Activated CD4-positive, alpha-beta T cell treated with anti-CD3 and anti-CD28 coated beads, Interleukin-2, amount 10 ng/mL, durations not matched to agents 7 days and 5 days (primary cell): ENCODE measurements at regions not wholly inside any gene's neighbourhood (a gene's known extent, or its start where the extent isn't known, plus 50 kb on each side); places are given as distances from the start of the nearest gene placed in this dataset.

ENCODE experiments used
- CTCF ChIA-PET: fragments of 350-600 bp; sonication (Branson Sonifier 250); formaldehyde crosslinking; loops from one replicate; lab custom pipeline; 2021; ENCODE audit warnings: antibody characterized with exemption; lab: Charles Lee
- POLR2A ChIA-PET: fragments of 350-600 bp; sonication (Branson Sonifier 250); formaldehyde crosslinking; loops from one replicate; lab custom pipeline; 2021; ENCODE audit warnings: antibody characterized with exemption; lab: Charles Lee
- DNase-seq: peaks from one replicate; pipeline ENCODE4 v3.0.0-alpha.2; 2020
- H3K27ac Mint-ChIP-seq: one replicate; pipeline ENCODE4 v1.8.0; 2021; ENCODE audit warnings: mild to moderate bottlenecking, moderate library complexity, mixed read lengths
- H3K27me3 Mint-ChIP-seq: one replicate; pipeline ENCODE4 v1.8.0; 2021; ENCODE audit warnings: mixed read lengths
- H3K36me3 Mint-ChIP-seq: one replicate; pipeline ENCODE4 v1.8.0; 2021; ENCODE audit warnings: low read depth, mixed read lengths
- H3K4me1 Mint-ChIP-seq: one replicate; pipeline ENCODE4 v1.8.0; 2021; ENCODE audit warnings: mixed read lengths
- H3K4me3 Mint-ChIP-seq: one replicate; pipeline ENCODE4 v1.8.0; 2021; ENCODE audit warnings: mild to moderate bottlenecking, moderate library complexity, mixed read lengths
- H3K9me3 Mint-ChIP-seq: one replicate; pipeline ENCODE4 v1.8.0; 2021; ENCODE audit warnings: mixed read lengths

DNA sequence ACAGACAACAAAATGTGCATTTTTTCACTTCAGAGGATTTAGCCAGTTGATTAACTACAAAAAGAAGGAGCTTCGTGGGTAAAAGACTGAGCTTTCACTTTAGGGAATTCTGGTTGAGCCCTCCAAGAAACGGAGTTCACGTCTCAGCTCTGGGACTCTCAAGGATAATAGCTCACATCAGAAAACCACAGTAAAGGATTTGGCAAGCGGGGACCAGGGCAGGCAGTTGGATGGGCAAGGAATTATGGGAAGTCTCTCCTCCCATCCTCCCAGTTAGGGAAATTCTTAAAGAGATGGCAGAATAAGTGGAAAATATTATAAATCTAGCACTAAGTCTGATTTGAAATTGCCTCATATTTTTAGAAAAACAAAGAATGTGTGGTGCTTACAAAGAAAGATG, 188.3 kb upstream of the EOMES start:
- Mint-ChIP-seq H3K4me1 (peaks cover 2% of the 10 kb centered on the region), H3K27me3 (no peaks in the 10 kb centered on the region), H3K36me3 (no peaks in the 10 kb centered on the region), H3K9me3 (no peaks in the 10 kb centered on the region), H3K4me3 (no peak overlapping the region), H3K27ac (no peak overlapping the region)
- ChIA-PET CTCF (interaction anchor here (2.6 kb wide), 1 partner anchor 16 kb away, joined by 5 read pairs; no protein-coding TSS in a partner anchor), POLR2A (no interaction called here)
- DNase-seq: no peak

DNA sequence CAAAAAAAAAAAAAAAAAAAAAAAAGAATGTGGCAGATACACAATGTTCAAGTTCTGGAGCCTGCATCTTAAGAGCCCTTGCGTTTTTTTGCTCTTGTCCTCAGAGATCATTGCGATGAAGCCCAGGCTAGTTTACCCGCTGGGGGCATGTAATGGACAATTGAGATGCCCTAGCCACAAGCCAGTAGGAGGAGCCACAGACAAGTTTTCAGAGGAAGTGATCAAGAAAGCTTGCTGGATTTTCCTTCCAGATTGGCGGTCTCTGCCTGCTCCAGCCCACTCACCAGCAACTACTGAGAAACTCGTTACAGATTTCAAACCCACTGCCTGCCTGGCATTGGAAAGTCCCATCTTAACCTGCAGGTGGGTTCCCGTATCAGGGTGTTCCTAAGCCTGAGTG, 192.1 kb upstream of the EOMES start:
- no peak overlapping the region for H3K4me3 Mint-ChIP-seq

DNA sequence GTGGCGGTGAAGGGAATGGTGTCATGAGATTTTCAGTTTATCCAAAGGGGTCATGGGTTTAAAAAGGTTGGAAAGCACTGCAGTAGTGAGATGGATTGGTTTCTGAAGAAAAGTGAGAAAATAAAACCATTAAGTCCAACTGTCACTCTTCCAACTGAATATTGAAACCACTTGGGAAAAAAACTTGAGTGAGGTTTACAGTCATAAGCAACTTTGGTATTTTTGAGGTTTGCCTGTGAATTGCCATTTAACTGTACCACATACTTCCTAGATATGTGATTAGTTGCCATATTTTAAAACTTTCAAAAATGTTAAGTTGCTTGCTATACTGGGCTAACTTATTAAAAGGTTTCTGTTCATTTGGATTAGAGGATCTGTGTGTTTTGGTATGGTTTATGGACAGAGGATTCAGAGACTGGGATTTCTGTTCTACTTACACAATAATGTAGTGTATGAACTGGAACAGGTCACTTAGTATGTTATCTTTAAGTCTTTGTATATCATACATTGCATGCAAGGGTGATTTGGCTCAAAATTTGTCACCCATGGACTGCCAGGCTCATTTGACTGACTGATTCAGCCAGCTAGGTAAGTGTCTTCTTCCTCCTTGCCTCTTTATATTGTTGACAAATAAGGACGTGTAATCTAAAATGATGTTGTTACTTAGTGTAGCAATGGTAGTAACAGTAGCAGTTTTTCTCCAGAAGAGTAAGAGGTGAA, 201.4 kb upstream of the EOMES start:
- H3K9me3 Mint-ChIP-seq: peaks cover 2% of the 10 kb centered on the region
- H3K4me1 Mint-ChIP-seq: peaks cover 11% of the 10 kb centered on the region
- H3K27me3 Mint-ChIP-seq: no peaks in the 10 kb centered on the region
- POLR2A ChIA-PET: no interaction called here
- no peak for DNase-seq
- no peak overlapping the region for H3K4me3 Mint-ChIP-seq
- CTCF ChIA-PET: no interaction called here
- H3K27ac Mint-ChIP-seq: no peak overlapping the region
- peaks cover 3% of the 10 kb centered on the region for H3K36me3 Mint-ChIP-seq

More for the DNA sequence above, 192.1 kb upstream of the EOMES start:
- ChIA-PET POLR2A (no interaction called here), CTCF (interaction anchor here (0.7 kb wide), 2 partner anchors 9 to 202 kb away, joined by 3 read pairs; no protein-coding TSS in a partner anchor)
- H3K27ac Mint-ChIP-seq: no peak overlapping the region
- no peaks in the 10 kb centered on the region for H3K9me3 Mint-ChIP-seq
- H3K36me3 Mint-ChIP-seq: no peaks in the 10 kb centered on the region
- no peak for DNase-seq
- no peaks in the 10 kb centered on the region for H3K27me3 Mint-ChIP-seq
- no peaks in the 10 kb centered on the region for H3K4me1 Mint-ChIP-seq

DNA sequence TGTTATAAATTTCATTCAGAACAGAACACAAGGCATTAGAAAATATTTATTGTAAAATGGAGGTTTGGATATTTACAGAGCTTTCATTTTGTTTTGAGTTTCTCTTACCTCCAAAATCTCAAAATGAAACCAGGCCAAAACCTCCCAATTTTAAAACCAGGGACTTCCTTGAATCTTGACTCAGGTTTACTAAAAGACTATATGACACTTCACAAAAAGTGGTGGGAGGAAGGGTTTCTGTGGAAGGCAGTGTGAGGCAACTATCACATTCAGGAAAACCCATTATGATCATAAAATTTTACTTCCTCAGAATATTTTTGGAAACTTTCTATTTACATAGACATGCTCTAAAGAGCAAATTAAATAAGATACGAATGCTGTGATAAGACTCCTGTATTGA, 205.8 kb upstream of the EOMES start:
- peaks cover 3% of the 10 kb centered on the region for H3K36me3 Mint-ChIP-seq
- no peak for DNase-seq
- H3K27me3 Mint-ChIP-seq: no peaks in the 10 kb centered on the region
- peaks cover 4% of the 10 kb centered on the region for H3K9me3 Mint-ChIP-seq
- ChIA-PET POLR2A (no interaction called here), CTCF (interaction anchor here (1.0 kb wide), 1 partner anchor 313 kb away, joined by 3 read pairs; no protein-coding TSS in a partner anchor)
- H3K4me1 Mint-ChIP-seq: peaks cover 15% of the 10 kb centered on the region
- H3K27ac Mint-ChIP-seq: no peak overlapping the region
- H3K4me3 Mint-ChIP-seq: no peak overlapping the region

DNA sequence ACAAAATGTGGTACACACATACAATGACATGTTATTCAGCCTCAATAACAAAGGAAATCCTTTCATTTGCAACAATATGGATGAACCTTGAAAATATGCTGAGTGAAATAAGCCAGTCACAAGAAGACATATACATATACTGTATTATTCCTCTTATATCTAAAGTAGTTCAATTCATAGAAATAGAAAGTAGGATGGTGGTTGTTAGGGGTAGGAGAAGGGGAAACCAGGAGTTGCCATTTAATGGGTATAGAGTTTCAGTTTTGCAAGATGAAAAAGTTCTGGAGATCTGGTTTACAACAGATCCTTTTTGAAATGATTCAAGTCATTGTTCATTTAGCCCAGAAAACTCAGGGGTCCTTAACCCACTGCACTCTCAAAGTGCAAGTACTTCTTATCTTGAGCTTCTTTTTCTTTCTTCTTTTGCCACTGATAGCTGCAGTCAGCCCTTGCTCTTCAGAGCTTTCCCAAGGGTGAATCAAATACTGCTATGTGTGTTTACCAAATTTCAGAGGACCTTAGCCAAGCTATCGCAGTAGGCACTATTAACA, 208.0 kb upstream of the EOMES start:
- Mint-ChIP-seq H3K27me3 (no peaks in the 10 kb centered on the region), H3K36me3 (peaks cover 3% of the 10 kb centered on the region), H3K4me3 (no peak overlapping the region), H3K9me3 (peaks cover 6% of the 10 kb centered on the region), H3K27ac (no peak overlapping the region), H3K4me1 (peaks cover 12% of the 10 kb centered on the region)
- ChIA-PET POLR2A (no interaction called here), CTCF (no interaction called here)
- no peak for DNase-seq

DNA sequence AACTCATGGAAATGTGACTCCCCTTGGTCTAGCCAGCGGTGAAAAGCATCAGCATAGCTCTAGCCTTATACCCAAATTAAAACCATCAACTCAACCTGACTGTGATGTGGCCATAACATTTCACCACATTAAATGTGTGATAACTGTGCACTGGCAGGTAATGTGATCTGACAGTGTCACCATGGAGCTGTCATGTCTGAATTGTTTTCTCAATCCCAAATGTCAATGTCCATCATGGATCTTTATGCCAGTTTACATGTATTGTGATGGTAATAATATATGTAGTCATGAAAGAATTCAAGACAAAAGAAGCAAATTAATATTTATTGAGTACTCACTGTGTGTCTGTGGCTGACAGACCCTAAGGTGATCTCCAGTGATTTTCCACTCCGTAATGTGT, 213.4 kb upstream of the EOMES start:
- POLR2A ChIA-PET: no interaction called here
- H3K36me3 Mint-ChIP-seq: no peaks in the 10 kb centered on the region
- no peak for DNase-seq
- H3K27ac Mint-ChIP-seq: no peak overlapping the region
- no peak overlapping the region for H3K4me3 Mint-ChIP-seq
- H3K27me3 Mint-ChIP-seq: no peaks in the 10 kb centered on the region
- peaks cover 2% of the 10 kb centered on the region for H3K4me1 Mint-ChIP-seq
- CTCF ChIA-PET: no interaction called here
- H3K9me3 Mint-ChIP-seq: peaks cover 6% of the 10 kb centered on the region

DNA sequence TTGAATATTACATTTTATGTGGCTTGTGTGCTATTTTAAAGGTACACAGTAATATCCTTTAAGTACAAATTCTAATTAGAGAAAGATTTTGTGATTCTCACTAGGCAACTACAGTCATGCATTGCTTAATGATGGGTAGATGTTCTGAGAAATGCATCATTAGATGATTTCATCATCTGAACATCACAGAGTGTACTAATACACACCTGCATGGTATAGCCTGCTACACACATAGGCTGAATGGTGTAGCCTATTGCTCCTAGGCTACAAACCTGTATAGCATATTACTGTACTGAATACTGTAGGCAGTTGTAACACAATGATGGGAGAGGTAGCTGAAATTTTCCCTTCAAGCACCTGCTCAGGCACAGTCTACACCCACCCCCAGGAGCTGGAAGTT, 217.4 kb upstream of the EOMES start:
- Mint-ChIP-seq H3K4me1 (peaks cover 2% of the 10 kb centered on the region), H3K36me3 (no peaks in the 10 kb centered on the region), H3K27me3 (no peaks in the 10 kb centered on the region), H3K4me3 (no peak overlapping the region), H3K9me3 (peaks cover 2% of the 10 kb centered on the region), H3K27ac (no peak overlapping the region)
- no peak for DNase-seq
- POLR2A ChIA-PET: no interaction called here
- CTCF ChIA-PET: no interaction called here

DNA sequence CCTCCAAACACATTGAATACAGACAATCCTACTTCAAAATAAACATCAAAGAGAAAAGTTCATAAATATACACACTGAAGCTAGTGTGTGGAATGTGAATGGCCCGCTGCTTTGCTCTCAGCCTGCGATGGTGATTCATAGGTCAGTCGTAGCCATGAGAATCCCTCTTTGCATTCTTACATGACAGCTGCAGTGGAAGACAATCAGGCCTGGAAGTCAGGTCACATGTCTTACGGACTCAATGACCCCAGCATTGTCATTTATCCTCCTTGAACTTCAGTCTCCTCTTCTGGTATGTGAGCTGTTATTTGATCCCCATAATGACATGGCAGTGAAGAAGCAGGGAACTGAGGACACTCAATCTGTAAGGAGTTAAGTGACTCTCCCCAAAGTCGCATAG, 217.8 kb upstream of the EOMES start:
- Mint-ChIP-seq H3K4me1 (peaks cover 2% of the 10 kb centered on the region), H3K9me3 (no peaks in the 10 kb centered on the region), H3K4me3 (no peak overlapping the region), H3K27me3 (no peaks in the 10 kb centered on the region), H3K36me3 (no peaks in the 10 kb centered on the region), H3K27ac (no peak overlapping the region)
- ChIA-PET CTCF (no interaction called here), POLR2A (no interaction called here)
- DNase-seq: no peak

DNA sequence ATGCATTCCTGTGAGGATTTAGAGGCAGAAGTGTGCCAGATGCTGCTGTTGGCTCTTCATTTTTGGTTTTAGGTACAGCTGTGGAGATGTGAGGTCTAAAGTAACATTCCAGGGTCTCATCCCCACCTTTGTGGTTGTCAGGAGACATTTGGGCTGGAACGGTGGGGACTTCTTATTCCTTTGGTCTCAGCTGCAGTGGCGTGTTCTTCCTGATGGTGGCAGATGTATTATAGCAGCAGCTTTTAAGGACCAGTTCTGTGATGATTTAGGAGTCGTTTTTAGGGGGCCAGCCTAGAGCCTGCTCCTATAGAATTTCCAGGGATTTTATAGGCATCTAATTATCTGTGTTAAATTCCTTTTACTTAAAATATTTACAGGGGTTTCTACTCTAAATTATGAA, 221.0 kb upstream of the EOMES start:
- ChIA-PET CTCF (no interaction called here), POLR2A (no interaction called here)
- Mint-ChIP-seq H3K9me3 (no peaks in the 10 kb centered on the region), H3K27ac (no peak overlapping the region), H3K27me3 (no peaks in the 10 kb centered on the region), H3K36me3 (no peaks in the 10 kb centered on the region), H3K4me1 (no peaks in the 10 kb centered on the region), H3K4me3 (no peak overlapping the region)
- DNase-seq: no peak

DNA sequence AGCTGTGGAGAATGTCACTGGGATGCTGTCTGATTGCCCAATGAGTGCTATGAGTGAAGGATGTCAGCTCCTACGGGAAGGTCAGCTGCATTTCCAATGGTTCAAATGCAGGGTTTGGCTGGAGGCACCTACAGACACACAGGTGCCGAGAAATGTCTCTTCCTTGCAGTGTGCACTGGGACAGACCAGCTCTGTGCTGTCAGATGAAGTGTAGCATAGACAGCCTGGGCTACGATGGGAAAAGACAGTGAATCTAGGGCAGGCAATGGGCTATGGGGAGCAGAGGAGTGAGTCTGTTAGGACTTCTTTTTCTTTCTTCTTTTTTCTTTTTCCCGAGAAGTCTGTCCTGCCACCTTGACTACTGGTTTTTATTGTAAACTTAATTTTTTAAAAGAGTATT, 223.1 kb upstream of the EOMES start:
- Mint-ChIP-seq H3K4me3 (no peak overlapping the region), H3K27me3 (no peaks in the 10 kb centered on the region), H3K9me3 (peaks cover 3% of the 10 kb centered on the region), H3K4me1 (no peaks in the 10 kb centered on the region), H3K27ac (no peak overlapping the region), H3K36me3 (no peaks in the 10 kb centered on the region)
- POLR2A ChIA-PET: no interaction called here
- CTCF ChIA-PET: no interaction called here
- DNase-seq: no peak

DNA sequence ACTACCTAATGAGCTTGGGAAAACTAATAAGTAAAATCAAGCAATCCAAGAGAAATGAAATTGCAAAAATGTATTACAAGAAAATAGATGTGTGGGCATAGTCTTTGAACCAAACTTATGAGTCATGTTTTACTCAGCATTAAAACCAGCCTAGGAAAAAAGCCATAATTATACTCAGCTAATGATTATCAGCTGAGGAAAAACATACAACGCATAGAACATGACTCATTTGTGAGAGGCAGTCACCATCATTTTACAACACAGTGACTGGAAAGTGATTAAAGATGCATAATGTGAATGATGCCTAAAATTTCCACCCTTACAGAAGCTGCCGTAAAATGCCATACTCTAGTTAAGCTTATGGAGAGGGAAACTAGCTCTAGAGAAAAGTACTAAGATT, 238.0 kb upstream of the EOMES start:
- DNase-seq: no peak
- Mint-ChIP-seq H3K9me3 (peaks cover 3% of the 10 kb centered on the region), H3K27ac (no peak overlapping the region), H3K4me3 (no peak overlapping the region), H3K36me3 (no peaks in the 10 kb centered on the region), H3K4me1 (no peaks in the 10 kb centered on the region), H3K27me3 (peaks cover 2% of the 10 kb centered on the region)
- ChIA-PET CTCF (interaction anchor here (1.1 kb wide), 1 partner anchor 8 kb away, joined by 3 read pairs; no protein-coding TSS in a partner anchor), POLR2A (no interaction called here)

DNA sequence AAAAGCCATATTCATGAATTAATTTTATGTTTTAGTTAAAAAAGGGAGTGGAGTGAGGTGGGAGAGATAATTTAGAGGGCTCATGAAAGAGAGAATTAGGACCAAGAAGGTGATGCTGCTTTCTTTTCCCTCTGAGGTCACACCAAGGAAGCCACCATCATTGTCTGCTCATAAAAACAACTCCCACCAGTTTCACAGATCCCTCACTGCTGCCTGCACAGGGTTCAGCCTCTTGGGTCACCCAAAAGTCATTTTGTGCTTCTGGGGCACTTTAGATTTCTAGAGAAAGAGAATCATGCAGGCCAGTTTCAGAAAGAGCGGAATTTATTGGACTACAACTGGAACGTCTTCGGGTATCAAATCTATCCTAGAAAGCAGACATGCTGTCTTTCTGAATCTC, 241.4 kb upstream of the EOMES start:
- no peak for DNase-seq
- Mint-ChIP-seq H3K27me3 (no peaks in the 10 kb centered on the region), H3K4me3 (no peak overlapping the region), H3K27ac (no peak overlapping the region), H3K9me3 (no peaks in the 10 kb centered on the region), H3K4me1 (no peaks in the 10 kb centered on the region), H3K36me3 (no peaks in the 10 kb centered on the region)
- POLR2A ChIA-PET: no interaction called here
- CTCF ChIA-PET: no interaction called here

DNA sequence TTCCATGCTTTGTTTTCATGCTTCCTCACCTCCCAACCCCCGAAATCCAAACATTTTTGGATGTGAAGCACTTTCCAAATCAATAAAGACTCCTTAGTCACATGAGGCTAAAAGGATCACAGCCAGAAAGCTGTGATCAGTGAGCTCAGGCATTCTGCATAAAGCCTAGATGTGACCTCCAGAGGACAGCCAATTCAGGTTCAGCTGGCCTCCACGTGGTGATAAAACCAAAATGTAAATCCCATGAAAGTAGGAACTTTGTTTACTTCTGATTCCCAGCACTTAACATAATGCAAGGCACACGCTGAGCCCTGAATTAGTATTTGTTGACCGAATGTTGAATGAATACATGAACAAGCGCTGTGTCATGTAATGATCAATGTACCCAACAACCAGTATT, 249.5 kb upstream of the EOMES start:
- ChIA-PET POLR2A (no interaction called here), CTCF (no interaction called here)
- H3K9me3 Mint-ChIP-seq: peaks cover 5% of the 10 kb centered on the region

More for the DNA sequence above, 249.5 kb upstream of the EOMES start:
- no peak for DNase-seq
- Mint-ChIP-seq H3K27ac (no peak overlapping the region), H3K4me1 (no peaks in the 10 kb centered on the region), H3K4me3 (no peak overlapping the region), H3K36me3 (no peaks in the 10 kb centered on the region), H3K27me3 (no peaks in the 10 kb centered on the region)
